ENCODE measurements at regions not wholly inside any gene's neighbourhood (a gene's known extent, or its start where the extent isn't known, plus 50 kb on each side); places are given as distances from the start of the nearest gene placed in this dataset.

DNA sequence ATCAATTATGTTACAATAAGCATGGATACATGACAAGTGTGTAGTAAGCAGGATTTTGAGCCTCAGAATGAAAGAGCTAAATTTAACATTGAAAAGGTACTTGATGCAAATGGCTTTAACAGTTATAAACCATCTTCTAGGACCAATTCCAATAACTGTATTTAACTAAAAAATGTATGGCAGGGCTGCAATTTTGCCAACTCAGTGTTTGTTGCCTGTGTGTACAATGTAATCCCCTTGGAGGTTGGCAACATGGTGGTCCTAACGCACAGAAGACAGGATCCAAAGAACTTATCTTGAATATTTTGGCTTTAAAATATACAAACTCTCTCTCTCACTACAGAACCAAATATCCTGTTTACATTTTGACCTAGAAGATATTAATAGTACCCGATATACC lies 2314.1 kb downstream of the LRRC4C start:
- Histone ChIP-seq H4K91ac (ENCODE audit: insufficient read length, low read depth, low read length) (no peak overlapping the region), H3K18ac (ENCODE audit: insufficient read length, low read depth, low read length) (no peak overlapping the region), H3K79me2 (ENCODE audit: insufficient read depth, low read length) (no peaks in the 10 kb centered on the region), H3K4ac (ENCODE audit: low read depth, low read length) (no peak overlapping the region), H2BK12ac (ENCODE audit: insufficient read length, low read depth, low read length) (no peak overlapping the region), H3K79me1 (ENCODE audit: insufficient read depth, low read depth, low read length, poor library complexity, severe bottlenecking) (no peaks in the 10 kb centered on the region), H3K27ac (ENCODE audit: insufficient read length, low read depth, low read length) (no peak overlapping the region), H4K5ac (ENCODE audit: insufficient read length, low read depth, low read length) (no peak overlapping the region), H4K20me1 (ENCODE audit: control insufficient read depth, insufficient read depth, insufficient read length) (no peaks in the 10 kb centered on the region), H3K14ac (ENCODE audit: insufficient read depth, low read length) (no peak overlapping the region), H2BK120ac (ENCODE audit: low read depth, low read length, poor library complexity, severe bottlenecking) (no peak overlapping the region), H3K4me2 (ENCODE audit: insufficient read depth, insufficient read length, low read length) (no peak overlapping the region), H3K56ac (ENCODE audit: insufficient read length, low read depth, low read length) (no peak overlapping the region), H4K8ac (replicated peaks; ENCODE audit: insufficient read length, low read depth, low read length) (no peak overlapping the region), H3K9me3 (ENCODE audit: control insufficient read depth, low read depth, low read length) (no peaks in the 10 kb centered on the region), H2BK20ac (ENCODE audit: low read depth, low read length, poor library complexity, severe bottlenecking) (no peak overlapping the region), H2AFZ (ENCODE audit: low read length) (no peak overlapping the region), H2AK5ac (ENCODE audit: insufficient read length, low read length) (no peak overlapping the region), H3K9ac (ENCODE audit: extremely low read depth, insufficient read length, low read length) (no peak overlapping the region), H2BK15ac (ENCODE audit: low read depth, low read length) (no peak overlapping the region), H3K4me1 (ENCODE audit: insufficient read depth, low read length) (no peaks in the 10 kb centered on the region), H3K23me2 (ENCODE audit: insufficient read length, low read depth, low read length, poor library complexity, severe bottlenecking) (no peaks in the 10 kb centered on the region), H2BK5ac (ENCODE audit: insufficient read length, low read length) (no peak overlapping the region), H3K23ac (ENCODE audit: insufficient read length, low read depth, low read length) (no peak overlapping the region), H3T11ph (ENCODE audit: low read length) (no peak overlapping the region), H3K27me3 (ENCODE audit: insufficient read depth, low read length) (no peaks in the 10 kb centered on the region)
- Mint-ChIP-seq H3K4me3 (no peak overlapping the region), H3K4me1 (no peaks in the 10 kb centered on the region), H3K27me3 (ENCODE audit: low read depth) (no peaks in the 10 kb centered on the region), H3K36me3 (ENCODE audit: insufficient read depth in 1 of 3, low read depth in 3 of 3) (no peaks in the 10 kb centered on the region), H3K9me3 (no peaks in the 10 kb centered on the region), H3K27ac (no peak overlapping the region)
- TF ChIP-seq CTCF (conservative IDR thresholded peaks at IDR 0.05), result no peak
- DNase-seq, result no peak
- WGBS (ENCODE audit: extremely low coverage, insufficient read length, low lambda C conversion rate), result no CpG with 5 or more reads among the region's 2 CpGs
